AG09319 (cell line): ENCODE measurements at regions not wholly inside any gene's neighbourhood (a gene's known extent, or its start where the extent isn't known, plus 50 kb on each side); places are given as distances from the start of the nearest gene placed in this dataset.

Experiments
- DNase-seq: peaks from one replicate; pipeline ENCODE4 v3.0.0-alpha.2; 2010; ENCODE audit warnings: low read depth; ENCODE audit errors: extremely low read depth
- TF ChIP-seq, protein P1 (sequence below): IDR thresholded peaks from 2 replicates; pipeline ENCODE4 v1.5.1; 2011; ENCODE audit warnings: low read depth, mild to moderate bottlenecking, inconsistent platforms, low read length, moderate library complexity

DNA sequence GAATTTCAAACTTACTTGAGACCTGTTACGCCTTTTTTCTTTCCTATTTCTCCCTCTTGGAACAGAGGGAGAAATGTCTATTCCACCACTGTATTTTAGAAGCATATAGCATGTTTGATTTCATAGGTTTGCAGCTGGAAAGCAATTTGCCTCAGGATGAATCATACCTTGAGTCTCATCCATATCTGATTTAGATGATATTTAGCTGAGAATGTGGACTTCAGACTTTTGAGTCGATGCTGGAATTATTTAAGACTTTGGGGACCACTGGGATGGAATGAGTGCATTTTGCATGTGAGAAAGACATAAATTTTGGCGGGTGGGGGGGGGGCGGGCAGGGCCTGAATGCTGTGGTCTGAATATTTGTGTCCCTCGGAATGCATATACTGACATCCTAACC is 67.3 kb upstream of the FOXN2 start:
- DNase-seq = no peak
- TF ChIP-seq, protein P1, sequence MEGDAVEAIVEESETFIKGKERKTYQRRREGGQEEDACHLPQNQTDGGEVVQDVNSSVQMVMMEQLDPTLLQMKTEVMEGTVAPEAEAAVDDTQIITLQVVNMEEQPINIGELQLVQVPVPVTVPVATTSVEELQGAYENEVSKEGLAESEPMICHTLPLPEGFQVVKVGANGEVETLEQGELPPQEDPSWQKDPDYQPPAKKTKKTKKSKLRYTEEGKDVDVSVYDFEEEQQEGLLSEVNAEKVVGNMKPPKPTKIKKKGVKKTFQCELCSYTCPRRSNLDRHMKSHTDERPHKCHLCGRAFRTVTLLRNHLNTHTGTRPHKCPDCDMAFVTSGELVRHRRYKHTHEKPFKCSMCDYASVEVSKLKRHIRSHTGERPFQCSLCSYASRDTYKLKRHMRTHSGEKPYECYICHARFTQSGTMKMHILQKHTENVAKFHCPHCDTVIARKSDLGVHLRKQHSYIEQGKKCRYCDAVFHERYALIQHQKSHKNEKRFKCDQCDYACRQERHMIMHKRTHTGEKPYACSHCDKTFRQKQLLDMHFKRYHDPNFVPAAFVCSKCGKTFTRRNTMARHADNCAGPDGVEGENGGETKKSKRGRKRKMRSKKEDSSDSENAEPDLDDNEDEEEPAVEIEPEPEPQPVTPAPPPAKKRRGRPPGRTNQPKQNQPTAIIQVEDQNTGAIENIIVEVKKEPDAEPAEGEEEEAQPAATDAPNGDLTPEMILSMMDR = no peak

DNA sequence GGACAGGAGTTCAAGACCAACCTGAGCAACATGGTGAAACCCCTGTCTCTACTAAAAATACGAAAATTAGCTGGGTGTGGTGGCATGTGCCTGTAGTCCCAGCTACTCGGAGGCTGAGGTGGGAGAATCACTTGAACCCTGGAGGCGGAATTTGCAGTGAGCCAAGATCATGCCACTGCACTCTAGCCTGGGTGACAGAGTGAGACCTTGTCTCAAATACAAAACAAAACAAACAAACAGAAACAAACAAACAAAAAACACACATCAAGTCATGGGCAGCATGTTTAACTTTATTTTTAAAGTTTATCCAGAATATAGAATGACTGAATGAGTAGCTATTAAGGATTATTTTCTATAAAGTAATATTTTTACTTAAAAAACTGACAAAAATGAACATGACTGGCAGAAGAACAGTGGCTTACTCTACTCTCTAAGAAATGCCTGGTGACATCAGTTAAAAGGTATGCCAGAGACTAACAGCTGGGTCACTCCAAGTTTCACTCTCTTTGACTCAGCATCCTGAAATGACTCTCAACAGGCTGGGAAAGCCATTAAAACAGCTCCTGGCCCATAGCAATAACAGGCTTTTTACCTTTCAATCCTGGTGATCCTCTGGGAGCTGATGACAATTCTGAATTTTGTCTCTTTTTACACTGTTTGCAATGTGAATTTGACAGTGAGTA is 66.1 kb upstream of the FOXN2 start:
- TF ChIP-seq, protein P1 = no peak
- DNase-seq = peak; percentile 54

DNA sequence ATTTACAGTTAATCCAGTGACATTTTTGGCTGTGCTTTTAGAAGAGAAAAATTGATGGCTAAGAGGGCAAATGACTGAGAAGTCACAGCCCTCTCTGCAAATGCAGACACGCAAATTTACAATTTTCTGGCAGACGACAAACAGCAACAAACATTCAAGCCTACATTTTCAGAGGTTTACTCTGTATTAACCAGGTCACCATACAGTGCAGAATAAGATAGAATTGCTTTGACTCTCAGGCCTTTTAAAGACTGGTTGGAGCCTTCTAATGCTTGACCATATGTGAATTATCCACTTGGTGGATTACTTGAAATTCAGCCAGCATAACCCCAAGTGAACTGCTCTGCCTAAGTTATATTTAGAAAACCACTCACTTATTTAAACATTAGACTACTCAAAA is 65.5 kb upstream of the FOXN2 start:
- TF ChIP-seq, protein P1 = no peak
- no peak for DNase-seq

DNA sequence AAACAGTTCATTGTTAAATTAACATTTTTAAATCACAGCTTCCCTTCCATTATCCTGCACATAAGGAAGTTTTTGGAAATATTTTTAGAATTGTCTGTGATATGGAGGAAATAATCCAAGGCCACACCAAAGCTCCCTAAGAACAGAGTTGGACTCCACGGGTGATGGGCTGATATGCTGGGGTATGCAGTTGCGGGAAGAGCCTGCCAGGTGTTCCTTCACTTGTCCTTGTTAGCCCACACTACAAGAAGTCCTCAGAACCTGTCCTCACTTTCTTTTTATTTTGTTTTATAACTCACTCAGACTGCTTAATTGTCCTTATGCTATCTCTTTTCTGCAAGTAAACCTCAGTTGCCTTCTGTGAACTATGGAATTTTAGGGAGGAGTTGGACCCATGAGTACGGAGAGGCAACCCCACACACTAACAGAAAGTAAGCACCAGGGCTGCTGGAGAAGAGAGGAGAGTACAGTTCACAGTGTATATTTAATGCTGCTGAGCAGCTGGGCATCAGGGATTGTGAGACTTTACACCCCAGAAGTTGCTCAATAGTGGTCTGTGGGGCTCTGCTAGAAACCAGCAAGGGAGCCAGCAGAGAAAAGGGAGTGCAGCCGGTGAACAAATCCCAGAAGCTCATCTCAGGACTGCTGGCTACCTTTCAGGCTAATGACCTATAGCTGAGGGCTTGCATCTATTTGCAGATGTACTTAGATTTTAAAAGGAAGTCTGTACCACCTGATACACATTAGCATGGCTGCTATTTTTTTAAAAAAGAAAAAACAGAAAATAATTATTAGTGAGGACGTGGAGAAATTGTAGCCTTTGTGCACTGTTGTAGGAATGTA is 64.6 kb upstream of the FOXN2 start:
- DNase-seq = no peak
- TF ChIP-seq, protein P1 = no peak

DNA sequence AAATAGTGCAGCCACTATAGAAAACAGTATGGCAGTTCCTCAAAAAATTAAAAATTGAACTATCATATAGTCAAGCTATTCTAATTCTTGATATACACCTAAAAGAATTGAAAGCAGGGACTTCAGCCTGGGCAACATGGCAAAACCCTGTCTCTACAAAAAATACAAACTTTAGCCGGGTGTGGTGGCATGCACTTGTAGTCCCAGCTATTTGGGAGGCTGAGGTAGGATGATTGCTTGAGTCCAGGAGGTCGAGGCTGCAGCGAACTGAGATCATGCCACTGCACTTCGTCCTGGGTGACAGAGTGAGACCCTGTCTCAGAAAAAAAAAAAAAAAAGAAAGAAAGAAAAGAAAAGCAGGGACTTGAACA is 64.0 kb upstream of the FOXN2 start:
- DNase-seq = no peak
- TF ChIP-seq, protein P1 = no peak

DNA sequence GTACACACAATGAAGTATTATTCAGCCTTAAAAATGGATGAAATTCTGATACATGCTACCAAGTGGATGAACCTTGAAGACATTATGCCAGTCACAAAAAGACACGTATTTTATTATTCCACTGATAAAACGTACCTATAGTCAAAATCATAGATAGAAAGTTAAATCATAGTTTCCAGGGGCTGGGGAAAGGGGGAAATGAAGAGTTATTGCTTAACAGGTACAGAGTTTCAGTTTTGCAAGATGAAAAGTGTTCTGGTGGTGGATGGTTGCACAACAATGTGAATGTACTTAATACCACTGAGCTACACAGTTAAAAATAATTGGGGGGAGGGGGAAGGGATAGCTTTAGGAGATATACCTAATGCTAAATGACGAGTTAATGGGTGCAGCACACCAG is 63.5 kb upstream of the FOXN2 start:
- no peak for DNase-seq
- TF ChIP-seq, protein P1 = no peak

DNA sequence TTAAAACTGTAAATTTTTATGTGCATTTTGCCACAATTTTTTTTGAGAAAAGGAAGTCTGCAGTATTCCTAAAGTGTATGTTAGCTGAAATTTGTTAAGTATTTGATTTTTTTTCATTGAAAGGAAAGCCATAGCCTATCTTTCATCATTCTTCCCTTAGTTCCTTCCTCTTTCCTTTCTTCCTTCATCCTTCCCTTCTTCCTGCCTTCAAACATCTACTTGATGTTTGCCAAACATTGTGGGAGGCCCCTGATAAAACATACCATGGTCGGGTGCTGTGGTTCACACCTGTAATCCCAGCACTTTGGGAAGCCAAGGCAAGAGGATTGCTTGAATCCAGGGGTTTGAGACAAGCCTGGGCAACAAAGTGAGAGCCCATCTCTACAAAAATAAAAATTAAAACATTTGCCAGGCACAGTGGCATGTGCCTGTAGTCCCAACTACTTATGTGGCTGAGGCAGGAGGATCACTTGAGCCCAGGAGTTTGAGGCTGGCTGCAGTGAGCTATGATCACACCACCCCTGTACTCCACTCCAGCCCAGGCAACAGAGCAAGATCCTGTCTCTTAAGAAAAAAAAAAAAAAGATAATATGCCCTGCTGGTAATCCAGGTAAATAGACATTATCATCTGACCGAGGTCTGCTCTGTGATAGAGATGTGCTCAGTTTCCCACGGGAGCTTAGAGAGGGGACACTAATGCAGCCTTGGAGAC is 62.9 kb upstream of the FOXN2 start:
- TF ChIP-seq, protein P1 = no peak
- no peak for DNase-seq
